8988T (cell line): ENCODE measurements at regions not wholly inside any gene's neighbourhood (a gene's known extent, or its start where the extent isn't known, plus 50 kb on each side); places are given as distances from the start of the nearest gene placed in this dataset.

ENCODE experiments used
- DNase-seq: peaks from one replicate; pipeline ENCODE4 v3.0.0; 2011

- DNase-seq: no peak
Observed at GRCh38 chr4:45199736-45200135, 473.4 kb upstream of the GNPDA2 start.

GRCh38 chr4:45188501-45188900 is 462.1 kb upstream of the GNPDA2 start:
- no peak for DNase-seq

GRCh38 chr4:45186249-45186648 is 459.9 kb upstream of the GNPDA2 start:
- DNase-seq: no peak

- DNase-seq: no peak
Observed at GRCh38 chr4:45183905-45184304, 457.5 kb upstream of the GNPDA2 start.

- no peak for DNase-seq
Observed at GRCh38 chr4:45172636-45173035, 446.3 kb upstream of the GNPDA2 start.

GRCh38 chr4:45160951-45161350 is 434.6 kb upstream of the GNPDA2 start:
- DNase-seq: no peak

- DNase-seq: no peak
Observed at GRCh38 chr4:45155081-45155777, 428.9 kb upstream of the GNPDA2 start.

GRCh38 chr4:45147866-45148265 is 421.5 kb upstream of the GNPDA2 start:
- no peak for DNase-seq

GRCh38 chr4:45131020-45131419 is 404.7 kb upstream of the GNPDA2 start:
- DNase-seq: no peak

- no peak for DNase-seq
Observed at GRCh38 chr4:45122406-45122805, 396.1 kb upstream of the GNPDA2 start.

GRCh38 chr4:45121426-45121975 is 395.1 kb upstream of the GNPDA2 start:
- no peak for DNase-seq

- DNase-seq: no peak
Observed at GRCh38 chr4:45120163-45120562, 393.8 kb upstream of the GNPDA2 start.

GRCh38 chr4:45119376-45119775 is 393.0 kb upstream of the GNPDA2 start:
- no peak for DNase-seq

GRCh38 chr4:45102716-45103115 is 376.4 kb upstream of the GNPDA2 start:
- DNase-seq: no peak

- no peak for DNase-seq
Observed at GRCh38 chr4:45100956-45101818, 374.8 kb upstream of the GNPDA2 start.

GRCh38 chr4:45099471-45099870 is 373.1 kb upstream of the GNPDA2 start:
- no peak for DNase-seq

GRCh38 chr4:45094684-45095083 is 368.3 kb upstream of the GNPDA2 start:
- DNase-seq: no peak

- DNase-seq: no peak
Observed at GRCh38 chr4:45082101-45082500, 355.7 kb upstream of the GNPDA2 start.

- DNase-seq: no peak
Observed at GRCh38 chr4:45079616-45080015, 353.3 kb upstream of the GNPDA2 start.

- DNase-seq: no peak
Observed at GRCh38 chr4:45078201-45078600, 351.8 kb upstream of the GNPDA2 start.

GRCh38 chr4:45072981-45073380 is 346.6 kb upstream of the GNPDA2 start:
- no peak for DNase-seq

- no peak for DNase-seq
Observed at GRCh38 chr4:45064741-45065140, 338.4 kb upstream of the GNPDA2 start.

- DNase-seq: no peak
Observed at GRCh38 chr4:45063696-45064095, 337.3 kb upstream of the GNPDA2 start.

- DNase-seq: no peak
Observed at GRCh38 chr4:45062935-45063545, 336.7 kb upstream of the GNPDA2 start.
